ENCODE measurements at regions not wholly inside any gene's neighbourhood (a gene's known extent, or its start where the extent isn't known, plus 50 kb on each side); places are given as distances from the start of the nearest gene placed in this dataset.

DNA sequence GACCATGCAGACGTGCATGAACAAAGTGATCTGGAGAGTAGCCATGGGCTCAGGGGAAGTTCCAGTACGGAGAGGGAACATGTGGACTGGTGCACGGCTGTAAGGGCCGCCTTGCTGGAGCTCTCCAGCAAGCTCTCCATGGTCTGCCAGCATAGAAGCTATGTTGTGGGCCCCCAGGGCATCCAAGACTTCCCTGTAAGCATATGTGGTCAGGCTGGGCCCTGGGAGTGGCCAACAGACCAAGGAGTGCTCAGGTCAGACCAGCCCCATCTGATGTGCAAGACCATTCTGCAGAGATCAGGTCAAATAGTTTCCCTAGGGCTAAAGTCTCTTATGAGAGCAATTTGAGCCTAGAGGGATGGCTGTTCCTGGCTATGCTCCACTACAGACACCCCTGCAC, 110.1 kb upstream of the DAZL start (continued):
- TF ChIP-seq, protein P1, sequence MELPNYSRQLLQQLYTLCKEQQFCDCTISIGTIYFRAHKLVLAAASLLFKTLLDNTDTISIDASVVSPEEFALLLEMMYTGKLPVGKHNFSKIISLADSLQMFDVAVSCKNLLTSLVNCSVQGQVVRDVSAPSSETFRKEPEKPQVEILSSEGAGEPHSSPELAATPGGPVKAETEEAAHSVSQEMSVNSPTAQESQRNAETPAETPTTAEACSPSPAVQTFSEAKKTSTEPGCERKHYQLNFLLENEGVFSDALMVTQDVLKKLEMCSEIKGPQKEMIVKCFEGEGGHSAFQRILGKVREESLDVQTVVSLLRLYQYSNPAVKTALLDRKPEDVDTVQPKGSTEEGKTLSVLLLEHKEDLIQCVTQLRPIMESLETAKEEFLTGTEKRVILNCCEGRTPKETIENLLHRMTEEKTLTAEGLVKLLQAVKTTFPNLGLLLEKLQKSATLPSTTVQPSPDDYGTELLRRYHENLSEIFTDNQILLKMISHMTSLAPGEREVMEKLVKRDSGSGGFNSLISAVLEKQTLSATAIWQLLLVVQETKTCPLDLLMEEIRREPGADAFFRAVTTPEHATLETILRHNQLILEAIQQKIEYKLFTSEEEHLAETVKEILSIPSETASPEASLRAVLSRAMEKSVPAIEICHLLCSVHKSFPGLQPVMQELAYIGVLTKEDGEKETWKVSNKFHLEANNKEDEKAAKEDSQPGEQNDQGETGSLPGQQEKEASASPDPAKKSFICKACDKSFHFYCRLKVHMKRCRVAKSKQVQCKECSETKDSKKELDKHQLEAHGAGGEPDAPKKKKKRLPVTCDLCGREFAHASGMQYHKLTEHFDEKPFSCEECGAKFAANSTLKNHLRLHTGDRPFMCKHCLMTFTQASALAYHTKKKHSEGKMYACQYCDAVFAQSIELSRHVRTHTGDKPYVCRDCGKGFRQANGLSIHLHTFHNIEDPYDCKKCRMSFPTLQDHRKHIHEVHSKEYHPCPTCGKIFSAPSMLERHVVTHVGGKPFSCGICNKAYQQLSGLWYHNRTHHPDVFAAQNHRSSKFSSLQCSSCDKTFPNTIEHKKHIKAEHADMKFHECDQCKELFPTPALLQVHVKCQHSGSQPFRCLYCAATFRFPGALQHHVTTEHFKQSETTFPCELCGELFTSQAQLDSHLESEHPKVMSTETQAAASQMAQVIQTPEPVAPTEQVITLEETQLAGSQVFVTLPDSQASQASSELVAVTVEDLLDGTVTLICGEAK (IDR thresholded peaks at IDR 0.05; ENCODE audit: borderline replicate concordance): no peak
- no peak for TF ChIP-seq BMI1 (IDR thresholded peaks at IDR 0.05; ENCODE audit: borderline replicate concordance)
- TF ChIP-seq, protein P2, sequence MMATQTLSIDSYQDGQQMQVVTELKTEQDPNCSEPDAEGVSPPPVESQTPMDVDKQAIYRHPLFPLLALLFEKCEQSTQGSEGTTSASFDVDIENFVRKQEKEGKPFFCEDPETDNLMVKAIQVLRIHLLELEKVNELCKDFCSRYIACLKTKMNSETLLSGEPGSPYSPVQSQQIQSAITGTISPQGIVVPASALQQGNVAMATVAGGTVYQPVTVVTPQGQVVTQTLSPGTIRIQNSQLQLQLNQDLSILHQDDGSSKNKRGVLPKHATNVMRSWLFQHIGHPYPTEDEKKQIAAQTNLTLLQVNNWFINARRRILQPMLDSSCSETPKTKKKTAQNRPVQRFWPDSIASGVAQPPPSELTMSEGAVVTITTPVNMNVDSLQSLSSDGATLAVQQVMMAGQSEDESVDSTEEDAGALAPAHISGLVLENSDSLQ (IDR thresholded peaks at IDR 0.05): no peak
- TF ChIP-seq, protein P3, sequence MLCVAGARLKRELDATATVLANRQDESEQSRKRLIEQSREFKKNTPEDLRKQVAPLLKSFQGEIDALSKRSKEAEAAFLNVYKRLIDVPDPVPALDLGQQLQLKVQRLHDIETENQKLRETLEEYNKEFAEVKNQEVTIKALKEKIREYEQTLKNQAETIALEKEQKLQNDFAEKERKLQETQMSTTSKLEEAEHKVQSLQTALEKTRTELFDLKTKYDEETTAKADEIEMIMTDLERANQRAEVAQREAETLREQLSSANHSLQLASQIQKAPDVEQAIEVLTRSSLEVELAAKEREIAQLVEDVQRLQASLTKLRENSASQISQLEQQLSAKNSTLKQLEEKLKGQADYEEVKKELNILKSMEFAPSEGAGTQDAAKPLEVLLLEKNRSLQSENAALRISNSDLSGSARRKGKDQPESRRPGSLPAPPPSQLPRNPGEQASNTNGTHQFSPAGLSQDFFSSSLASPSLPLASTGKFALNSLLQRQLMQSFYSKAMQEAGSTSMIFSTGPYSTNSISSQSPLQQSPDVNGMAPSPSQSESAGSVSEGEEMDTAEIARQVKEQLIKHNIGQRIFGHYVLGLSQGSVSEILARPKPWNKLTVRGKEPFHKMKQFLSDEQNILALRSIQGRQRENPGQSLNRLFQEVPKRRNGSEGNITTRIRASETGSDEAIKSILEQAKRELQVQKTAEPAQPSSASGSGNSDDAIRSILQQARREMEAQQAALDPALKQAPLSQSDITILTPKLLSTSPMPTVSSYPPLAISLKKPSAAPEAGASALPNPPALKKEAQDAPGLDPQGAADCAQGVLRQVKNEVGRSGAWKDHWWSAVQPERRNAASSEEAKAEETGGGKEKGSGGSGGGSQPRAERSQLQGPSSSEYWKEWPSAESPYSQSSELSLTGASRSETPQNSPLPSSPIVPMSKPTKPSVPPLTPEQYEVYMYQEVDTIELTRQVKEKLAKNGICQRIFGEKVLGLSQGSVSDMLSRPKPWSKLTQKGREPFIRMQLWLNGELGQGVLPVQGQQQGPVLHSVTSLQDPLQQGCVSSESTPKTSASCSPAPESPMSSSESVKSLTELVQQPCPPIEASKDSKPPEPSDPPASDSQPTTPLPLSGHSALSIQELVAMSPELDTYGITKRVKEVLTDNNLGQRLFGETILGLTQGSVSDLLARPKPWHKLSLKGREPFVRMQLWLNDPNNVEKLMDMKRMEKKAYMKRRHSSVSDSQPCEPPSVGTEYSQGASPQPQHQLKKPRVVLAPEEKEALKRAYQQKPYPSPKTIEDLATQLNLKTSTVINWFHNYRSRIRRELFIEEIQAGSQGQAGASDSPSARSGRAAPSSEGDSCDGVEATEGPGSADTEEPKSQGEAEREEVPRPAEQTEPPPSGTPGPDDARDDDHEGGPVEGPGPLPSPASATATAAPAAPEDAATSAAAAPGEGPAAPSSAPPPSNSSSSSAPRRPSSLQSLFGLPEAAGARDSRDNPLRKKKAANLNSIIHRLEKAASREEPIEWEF (IDR thresholded peaks at IDR 0.05; ENCODE audit: insufficient replicate concordance, low read depth, low read length): no peak
- no peak for TF ChIP-seq RAD21 (IDR thresholded peaks at IDR 0.05; ENCODE audit: insufficient read depth, low read depth, low read length)
- TF ChIP-seq RFX5 (IDR thresholded peaks at IDR 0.05; ENCODE audit: low read depth, low read length): no peak
- no peak for TF ChIP-seq STAT3 (IDR thresholded peaks at IDR 0.05; ENCODE audit: low read depth, low read length)
- no peak for TF ChIP-seq YBX1 (IDR thresholded peaks at IDR 0.05)
- TF ChIP-seq STAT1 (conservative IDR thresholded peaks at IDR 0.05): no peak
- TF ChIP-seq, protein P4, sequence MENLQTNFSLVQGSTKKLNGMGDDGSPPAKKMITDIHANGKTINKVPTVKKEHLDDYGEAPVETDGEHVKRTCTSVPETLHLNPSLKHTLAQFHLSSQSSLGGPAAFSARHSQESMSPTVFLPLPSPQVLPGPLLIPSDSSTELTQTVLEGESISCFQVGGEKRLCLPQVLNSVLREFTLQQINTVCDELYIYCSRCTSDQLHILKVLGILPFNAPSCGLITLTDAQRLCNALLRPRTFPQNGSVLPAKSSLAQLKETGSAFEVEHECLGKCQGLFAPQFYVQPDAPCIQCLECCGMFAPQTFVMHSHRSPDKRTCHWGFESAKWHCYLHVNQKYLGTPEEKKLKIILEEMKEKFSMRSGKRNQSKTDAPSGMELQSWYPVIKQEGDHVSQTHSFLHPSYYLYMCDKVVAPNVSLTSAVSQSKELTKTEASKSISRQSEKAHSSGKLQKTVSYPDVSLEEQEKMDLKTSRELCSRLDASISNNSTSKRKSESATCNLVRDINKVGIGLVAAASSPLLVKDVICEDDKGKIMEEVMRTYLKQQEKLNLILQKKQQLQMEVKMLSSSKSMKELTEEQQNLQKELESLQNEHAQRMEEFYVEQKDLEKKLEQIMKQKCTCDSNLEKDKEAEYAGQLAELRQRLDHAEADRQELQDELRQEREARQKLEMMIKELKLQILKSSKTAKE (IDR thresholded peaks at IDR 0.05; ENCODE audit: low read depth, poor library complexity, severe bottlenecking): no peak
